ENCODE measurements at regions not wholly inside any gene's neighbourhood (a gene's known extent, or its start where the extent isn't known, plus 50 kb on each side); places are given as distances from the start of the nearest gene placed in this dataset.

DNA sequence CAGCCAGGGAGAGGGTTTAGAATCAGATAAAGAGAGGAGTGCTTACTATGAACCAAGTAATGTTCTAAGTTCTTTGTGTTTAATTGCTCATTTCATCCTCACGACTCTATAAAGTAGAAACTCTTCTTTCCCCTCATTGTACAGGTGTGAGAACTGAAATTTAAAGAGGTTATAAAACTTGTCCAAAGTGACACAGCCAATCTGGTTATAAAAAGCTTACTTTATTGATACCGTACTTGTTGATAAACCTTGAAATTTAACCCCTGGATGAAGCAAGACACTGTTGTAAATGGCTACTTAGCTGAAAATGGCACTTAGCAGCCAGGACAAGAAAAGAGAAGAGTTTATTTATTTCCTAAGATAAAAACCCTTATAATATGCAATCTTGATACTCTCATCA lies 702.4 kb downstream of the KCTD16 start:
- TF ChIP-seq, protein P1, sequence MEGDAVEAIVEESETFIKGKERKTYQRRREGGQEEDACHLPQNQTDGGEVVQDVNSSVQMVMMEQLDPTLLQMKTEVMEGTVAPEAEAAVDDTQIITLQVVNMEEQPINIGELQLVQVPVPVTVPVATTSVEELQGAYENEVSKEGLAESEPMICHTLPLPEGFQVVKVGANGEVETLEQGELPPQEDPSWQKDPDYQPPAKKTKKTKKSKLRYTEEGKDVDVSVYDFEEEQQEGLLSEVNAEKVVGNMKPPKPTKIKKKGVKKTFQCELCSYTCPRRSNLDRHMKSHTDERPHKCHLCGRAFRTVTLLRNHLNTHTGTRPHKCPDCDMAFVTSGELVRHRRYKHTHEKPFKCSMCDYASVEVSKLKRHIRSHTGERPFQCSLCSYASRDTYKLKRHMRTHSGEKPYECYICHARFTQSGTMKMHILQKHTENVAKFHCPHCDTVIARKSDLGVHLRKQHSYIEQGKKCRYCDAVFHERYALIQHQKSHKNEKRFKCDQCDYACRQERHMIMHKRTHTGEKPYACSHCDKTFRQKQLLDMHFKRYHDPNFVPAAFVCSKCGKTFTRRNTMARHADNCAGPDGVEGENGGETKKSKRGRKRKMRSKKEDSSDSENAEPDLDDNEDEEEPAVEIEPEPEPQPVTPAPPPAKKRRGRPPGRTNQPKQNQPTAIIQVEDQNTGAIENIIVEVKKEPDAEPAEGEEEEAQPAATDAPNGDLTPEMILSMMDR (conservative IDR thresholded peaks at IDR 0.05) = no peak
- TF ChIP-seq EZH2 (IDR thresholded peaks at IDR 0.05; ENCODE audit: low read depth) = no peak
